ENCODE measurements at regions not wholly inside any gene's neighbourhood (a gene's known extent, or its start where the extent isn't known, plus 50 kb on each side); places are given as distances from the start of the nearest gene placed in this dataset.
"Not testable (repeated sequence)": the region's sequence is repeated elsewhere in the genome, so short reads cannot be mapped to it uniquely, and the experiment has no call there.

GRCh38 chr6:160889148-160889547 is 102.4 kb upstream of the MAP3K4 start:
- not testable (repeated sequence) for H3K27me3 ChIP-seq (ENCODE audit: control insufficient read depth in 1 of 2, insufficient read depth in 2 of 2, low read length in 2 of 2); H3K9ac ChIP-seq (ENCODE audit: low read depth in 1 of 2, low read length in 2 of 2); H3K4me1 ChIP-seq (ENCODE audit: control insufficient read depth in 1 of 2, insufficient read depth in 2 of 2, low read length in 2 of 2); H3K36me3 ChIP-seq (ENCODE audit: control insufficient read depth in 1 of 2, insufficient read depth in 2 of 2, low read length in 2 of 2); H3K9me3 ChIP-seq (ENCODE audit: control insufficient read depth in 1 of 2, low read length in 2 of 2); H3K27ac ChIP-seq (ENCODE audit: low read depth, low read length); H3K4me3 ChIP-seq (ENCODE audit: low read depth in 1 of 2, low read length in 2 of 2)

GRCh38 chr6:160891690-160892089 is 99.9 kb upstream of the MAP3K4 start:
- Histone ChIP-seq H3K9me3 (ENCODE audit: control insufficient read depth in 1 of 2, low read length in 2 of 2) (no peaks in the 10 kb centered on the region), H3K27ac (ENCODE audit: low read depth, low read length) (no peak overlapping the region), H3K4me1 (ENCODE audit: control insufficient read depth in 1 of 2, insufficient read depth in 2 of 2, low read length in 2 of 2) (no peaks in the 10 kb centered on the region), H3K36me3 (ENCODE audit: control insufficient read depth in 1 of 2, insufficient read depth in 2 of 2, low read length in 2 of 2) (no peaks in the 10 kb centered on the region), H3K4me3 (ENCODE audit: low read depth in 1 of 2, low read length in 2 of 2) (no peak overlapping the region), H3K27me3 (ENCODE audit: control insufficient read depth in 1 of 2, insufficient read depth in 2 of 2, low read length in 2 of 2) (no peaks in the 10 kb centered on the region), H3K9ac (ENCODE audit: low read depth in 1 of 2, low read length in 2 of 2) (no peak overlapping the region)

- H3K27ac ChIP-seq (ENCODE audit: low read depth, low read length), result no peak overlapping the region
- no peak overlapping the region for H3K9ac ChIP-seq (ENCODE audit: low read depth in 1 of 2, low read length in 2 of 2)
- peaks cover 0 to 7% of the 10 kb centered on the region in 2 donors for H3K4me1 ChIP-seq (ENCODE audit: control insufficient read depth in 1 of 2, insufficient read depth in 2 of 2, low read length in 2 of 2)
- no peaks in the 10 kb centered on the region for H3K9me3 ChIP-seq (ENCODE audit: control insufficient read depth in 1 of 2, low read length in 2 of 2)
- H3K36me3 ChIP-seq (ENCODE audit: control insufficient read depth in 1 of 2, insufficient read depth in 2 of 2, low read length in 2 of 2), result no peaks in the 10 kb centered on the region
- no peak overlapping the region for H3K4me3 ChIP-seq (ENCODE audit: low read depth in 1 of 2, low read length in 2 of 2)
- H3K27me3 ChIP-seq (ENCODE audit: control insufficient read depth in 1 of 2, insufficient read depth in 2 of 2, low read length in 2 of 2), result no peaks in the 10 kb centered on the region
Measured at GRCh38 chr6:160895562-160895961, 96.0 kb upstream of the MAP3K4 start.

GRCh38 chr6:160899671-160900430 is 91.7 kb upstream of the MAP3K4 start:
- H3K27me3 ChIP-seq (ENCODE audit: control insufficient read depth in 1 of 2, insufficient read depth in 2 of 2, low read length in 2 of 2), result no peaks in the 10 kb centered on the region
- H3K36me3 ChIP-seq (ENCODE audit: control insufficient read depth in 1 of 2, insufficient read depth in 2 of 2, low read length in 2 of 2), result no peaks in the 10 kb centered on the region
- peaks cover 0 to 8% of the 10 kb centered on the region in 2 donors for H3K4me1 ChIP-seq (ENCODE audit: control insufficient read depth in 1 of 2, insufficient read depth in 2 of 2, low read length in 2 of 2)
- no peak overlapping the region for H3K9ac ChIP-seq (ENCODE audit: low read depth in 1 of 2, low read length in 2 of 2)
- H3K4me3 ChIP-seq (ENCODE audit: low read depth in 1 of 2, low read length in 2 of 2), result peak overlapping the region in 1 of 2 donors; percentile 2
- no peaks in the 10 kb centered on the region for H3K9me3 ChIP-seq (ENCODE audit: control insufficient read depth in 1 of 2, low read length in 2 of 2)
- H3K27ac ChIP-seq (ENCODE audit: low read depth, low read length), result no peak overlapping the region

GRCh38 chr6:160911949-160912348 is 79.6 kb upstream of the MAP3K4 start:
- Histone ChIP-seq H3K9ac (ENCODE audit: low read depth in 1 of 2, low read length in 2 of 2) (no peak overlapping the region), H3K27ac (ENCODE audit: low read depth, low read length) (no peak overlapping the region), H3K9me3 (ENCODE audit: control insufficient read depth in 1 of 2, low read length in 2 of 2) (no peaks in the 10 kb centered on the region)

GRCh38 chr6:160912411-160912810 is 79.2 kb upstream of the MAP3K4 start:
- no peak overlapping the region for H3K9ac ChIP-seq (ENCODE audit: low read depth in 1 of 2, low read length in 2 of 2)
- no peaks in the 10 kb centered on the region for H3K9me3 ChIP-seq (ENCODE audit: control insufficient read depth in 1 of 2, low read length in 2 of 2)
- no peak overlapping the region for H3K27ac ChIP-seq (ENCODE audit: low read depth, low read length)
- H3K4me1 ChIP-seq (ENCODE audit: control insufficient read depth in 1 of 2, insufficient read depth in 2 of 2, low read length in 2 of 2), result no peaks in the 10 kb centered on the region
- no peaks in the 10 kb centered on the region for H3K36me3 ChIP-seq (ENCODE audit: control insufficient read depth in 1 of 2, insufficient read depth in 2 of 2, low read length in 2 of 2)
- H3K4me3 ChIP-seq (ENCODE audit: low read depth in 1 of 2, low read length in 2 of 2), result no peak overlapping the region
- no peaks in the 10 kb centered on the region for H3K27me3 ChIP-seq (ENCODE audit: control insufficient read depth in 1 of 2, insufficient read depth in 2 of 2, low read length in 2 of 2)

More at GRCh38 chr6:160911949-160912348, 79.6 kb upstream of the MAP3K4 start:
- no peak overlapping the region for H3K4me3 ChIP-seq (ENCODE audit: low read depth in 1 of 2, low read length in 2 of 2)
- H3K36me3 ChIP-seq (ENCODE audit: control insufficient read depth in 1 of 2, insufficient read depth in 2 of 2, low read length in 2 of 2), result no peaks in the 10 kb centered on the region
- no peaks in the 10 kb centered on the region for H3K27me3 ChIP-seq (ENCODE audit: control insufficient read depth in 1 of 2, insufficient read depth in 2 of 2, low read length in 2 of 2)
- H3K4me1 ChIP-seq (ENCODE audit: control insufficient read depth in 1 of 2, insufficient read depth in 2 of 2, low read length in 2 of 2), result no peaks in the 10 kb centered on the region

- Histone ChIP-seq H3K4me3 (ENCODE audit: low read depth in 1 of 2, low read length in 2 of 2) (no peak overlapping the region), H3K4me1 (ENCODE audit: control insufficient read depth in 1 of 2, insufficient read depth in 2 of 2, low read length in 2 of 2) (peaks cover 0 to 14% of the 10 kb centered on the region in 2 donors), H3K9me3 (ENCODE audit: control insufficient read depth in 1 of 2, low read length in 2 of 2) (no peaks in the 10 kb centered on the region), H3K9ac (ENCODE audit: low read depth in 1 of 2, low read length in 2 of 2) (no peak overlapping the region), H3K27ac (ENCODE audit: low read depth, low read length) (no peak overlapping the region), H3K27me3 (ENCODE audit: control insufficient read depth in 1 of 2, insufficient read depth in 2 of 2, low read length in 2 of 2) (no peaks in the 10 kb centered on the region), H3K36me3 (ENCODE audit: control insufficient read depth in 1 of 2, insufficient read depth in 2 of 2, low read length in 2 of 2) (no peaks in the 10 kb centered on the region)
Measured at GRCh38 chr6:160917572-160917971, 74.0 kb upstream of the MAP3K4 start.

- no peaks in the 10 kb centered on the region for H3K27me3 ChIP-seq (ENCODE audit: control insufficient read depth in 1 of 2, insufficient read depth in 2 of 2, low read length in 2 of 2)
- H3K4me1 ChIP-seq (ENCODE audit: control insufficient read depth in 1 of 2, insufficient read depth in 2 of 2, low read length in 2 of 2), result peaks cover 0 to 14% of the 10 kb centered on the region in 2 donors
- H3K9me3 ChIP-seq (ENCODE audit: control insufficient read depth in 1 of 2, low read length in 2 of 2), result no peaks in the 10 kb centered on the region
- H3K36me3 ChIP-seq (ENCODE audit: control insufficient read depth in 1 of 2, insufficient read depth in 2 of 2, low read length in 2 of 2), result no peaks in the 10 kb centered on the region
- H3K27ac ChIP-seq (ENCODE audit: low read depth, low read length), result no peak overlapping the region
- H3K9ac ChIP-seq (ENCODE audit: low read depth in 1 of 2, low read length in 2 of 2), result no peak overlapping the region
- H3K4me3 ChIP-seq (ENCODE audit: low read depth in 1 of 2, low read length in 2 of 2), result no peak overlapping the region
Measured at GRCh38 chr6:160919723-160920440, 71.7 kb upstream of the MAP3K4 start.

GRCh38 chr6:160921095-160921494 is 70.5 kb upstream of the MAP3K4 start:
- peaks cover 0 to 14% of the 10 kb centered on the region in 2 donors for H3K4me1 ChIP-seq (ENCODE audit: control insufficient read depth in 1 of 2, insufficient read depth in 2 of 2, low read length in 2 of 2)
- no peaks in the 10 kb centered on the region for H3K27me3 ChIP-seq (ENCODE audit: control insufficient read depth in 1 of 2, insufficient read depth in 2 of 2, low read length in 2 of 2)
- no peaks in the 10 kb centered on the region for H3K36me3 ChIP-seq (ENCODE audit: control insufficient read depth in 1 of 2, insufficient read depth in 2 of 2, low read length in 2 of 2)
- H3K9ac ChIP-seq (ENCODE audit: low read depth in 1 of 2, low read length in 2 of 2), result no peak overlapping the region
- no peak overlapping the region for H3K4me3 ChIP-seq (ENCODE audit: low read depth in 1 of 2, low read length in 2 of 2)
- H3K27ac ChIP-seq (ENCODE audit: low read depth, low read length), result no peak overlapping the region
- no peaks in the 10 kb centered on the region for H3K9me3 ChIP-seq (ENCODE audit: control insufficient read depth in 1 of 2, low read length in 2 of 2)
